OCI-M1 (cell line): ENCODE measurements at regions not wholly inside any gene's neighbourhood (a gene's known extent, or its start where the extent isn't known, plus 50 kb on each side); places are given as distances from the start of the nearest gene placed in this dataset.
A peak's percentile ranks its signal among the peaks of the same experiment; 100 is the strongest.

Experiments
- DNase-seq: peaks from one replicate; lab custom pipeline; 2025; lab: John Stamatoyannopoulos, UW

- DNase-seq, result no peak
Observed at GRCh38 chr1:98068016-98068415, 147.2 kb upstream of the DPYD start.

GRCh38 chr1:98066911-98067310 is 146.1 kb upstream of the DPYD start:
- DNase-seq, result no peak

GRCh38 chr1:98059620-98060019 is 138.8 kb upstream of the DPYD start:
- DNase-seq, result no peak

- DNase-seq, result no peak
Observed at GRCh38 chr1:98058676-98059075, 137.8 kb upstream of the DPYD start.

GRCh38 chr1:98057236-98057910 is 136.5 kb upstream of the DPYD start:
- DNase-seq, result no peak

GRCh38 chr1:98056781-98057180 is 135.9 kb upstream of the DPYD start:
- DNase-seq, result no peak

GRCh38 chr1:98055457-98055856 is 134.6 kb upstream of the DPYD start:
- no peak for DNase-seq

GRCh38 chr1:98054786-98055185 is 134.0 kb upstream of the DPYD start:
- DNase-seq, result no peak

- no peak for DNase-seq
Observed at GRCh38 chr1:98054367-98054701, 133.5 kb upstream of the DPYD start.

GRCh38 chr1:98053471-98054366 is 132.9 kb upstream of the DPYD start:
- no peak for DNase-seq

- DNase-seq, result peak; percentile 78
Observed at GRCh38 chr1:98051065-98051675, 130.3 kb upstream of the DPYD start.

- DNase-seq, result no peak
Observed at GRCh38 chr1:98049370-98050135, 128.7 kb upstream of the DPYD start.

GRCh38 chr1:98048751-98049325 is 128.0 kb upstream of the DPYD start:
- DNase-seq, result no peak

GRCh38 chr1:98048244-98048643 is 127.4 kb upstream of the DPYD start:
- DNase-seq, result peak; percentile 71

- no peak for DNase-seq
Observed at GRCh38 chr1:98047171-98047570, 126.3 kb upstream of the DPYD start.

- DNase-seq, result no peak
Observed at GRCh38 chr1:98045767-98046641, 125.2 kb upstream of the DPYD start.

GRCh38 chr1:98045211-98045766 is 124.5 kb upstream of the DPYD start:
- no peak for DNase-seq

- no peak for DNase-seq
Observed at GRCh38 chr1:98044766-98045165, 123.9 kb upstream of the DPYD start.

GRCh38 chr1:98044071-98044697 is 123.3 kb upstream of the DPYD start:
- DNase-seq, result no peak

GRCh38 chr1:98035602-98036002 is 114.8 kb upstream of the DPYD start:
- DNase-seq, result no peak
